GM10248 (cell line): ENCODE measurements at regions not wholly inside any gene's neighbourhood (a gene's known extent, or its start where the extent isn't known, plus 50 kb on each side); places are given as distances from the start of the nearest gene placed in this dataset.

Source experiments
- CTCF ChIA-PET: fragments of 300-600 bp; sonication (Branson Sonifier 250); formaldehyde crosslinking; extraction: SDS; loops from one replicate; lab custom pipeline; 2021; ENCODE audit warnings: antibody characterized with exemption; lab: Yijun Ruan, JAX
- POLR2A ChIA-PET: fragments of 350-650 bp; sonication (Branson Sonifier 250); formaldehyde crosslinking; extraction: SDS; loops from one replicate; lab custom pipeline; 2020; ENCODE audit warnings: antibody characterized with exemption; lab: Yijun Ruan, JAX
- DNase-seq: peaks from one replicate; pipeline ENCODE4 v3.0.0; 2012; ENCODE audit errors: extremely low spot score
- CTCF ChIP-seq: IDR thresholded peaks from 2 replicates; pipeline ENCODE4 v1.5.1; 2012; ENCODE audit warnings: mild to moderate bottlenecking, low read depth; ENCODE audit errors: extremely low read depth, missing control alignments, control extremely low read depth

DNA sequence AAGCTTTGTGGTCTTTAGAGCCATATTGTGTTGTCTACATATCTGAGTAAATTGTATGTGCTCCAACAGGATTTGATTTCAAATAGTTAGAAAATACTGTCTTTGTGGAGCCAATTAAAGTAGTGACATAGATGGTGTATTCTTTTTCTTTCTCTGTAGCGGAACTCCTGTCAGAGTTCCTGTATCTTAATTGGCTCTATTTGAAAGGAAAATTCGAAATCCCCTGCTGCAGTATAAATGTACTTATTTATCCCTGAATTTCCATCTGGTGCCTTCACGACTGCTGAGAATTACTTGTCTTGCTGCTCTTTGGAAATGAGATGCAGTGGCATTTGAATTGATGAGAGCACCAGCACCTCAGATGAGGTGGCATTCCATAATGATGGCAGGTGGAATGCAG lies 546.7 kb upstream of the SGCD start:
- DNase-seq: no peak
- CTCF ChIA-PET: no interaction called here
- POLR2A ChIA-PET: no interaction called here
- TF ChIP-seq CTCF: no peak

DNA sequence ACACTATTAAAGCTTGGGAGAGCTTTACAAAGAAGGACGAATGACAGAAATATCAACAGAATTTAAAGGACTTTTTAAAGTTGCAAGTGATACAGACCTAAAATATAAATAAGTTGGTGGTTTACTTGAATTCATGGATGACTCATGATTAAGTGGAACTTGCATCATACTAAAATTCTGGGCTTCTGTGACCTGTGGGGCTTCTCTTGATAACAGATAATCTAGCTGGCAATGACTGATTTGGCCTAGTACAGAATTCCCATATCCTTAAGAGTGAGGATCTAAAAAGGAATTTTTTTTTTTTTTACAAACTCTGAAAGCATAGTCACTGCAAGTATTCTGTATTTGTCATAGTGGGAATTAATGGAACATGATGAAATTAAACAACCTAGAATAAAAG lies 543.7 kb upstream of the SGCD start:
- no peak for TF ChIP-seq CTCF
- no peak for DNase-seq
- ChIA-PET POLR2A (no interaction called here), CTCF (interaction anchor here (1.2 kb wide), 1 partner anchor 8 kb away, joined by 3 read pairs; no protein-coding TSS in a partner anchor)

DNA sequence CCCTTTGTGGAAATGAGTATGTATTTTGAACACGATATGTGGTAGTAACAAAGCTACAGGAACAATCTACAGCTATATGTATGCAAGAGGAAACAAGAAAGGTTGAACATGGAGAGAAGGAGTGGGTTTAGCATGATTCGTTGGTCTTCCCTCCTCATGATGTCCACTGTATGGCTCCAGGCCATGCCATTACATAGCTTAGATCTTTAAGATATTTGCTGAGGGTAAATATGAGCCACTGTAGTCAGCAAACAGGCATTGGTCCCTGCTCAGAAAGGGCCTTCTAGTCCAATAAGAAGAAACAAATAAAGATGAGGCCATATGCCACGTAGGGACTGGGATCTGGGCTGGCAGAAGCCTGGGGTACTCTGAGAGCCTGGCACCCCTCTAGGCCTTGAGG lies 543.2 kb upstream of the SGCD start:
- TF ChIP-seq CTCF: no peak
- ChIA-PET POLR2A (no interaction called here), CTCF (no interaction called here)
- no peak for DNase-seq

GRCh38 chr5:155786108-155786507 lies 540.9 kb upstream of the SGCD start:
- no peak for TF ChIP-seq CTCF
- ChIA-PET CTCF (interaction anchor here (1.1 to 2.0 kb wide), 2 partner anchors 10 to 11 kb away, joined by 3 to 5 read pairs; no protein-coding TSS in a partner anchor), POLR2A (no interaction called here)
- no peak for DNase-seq

DNA sequence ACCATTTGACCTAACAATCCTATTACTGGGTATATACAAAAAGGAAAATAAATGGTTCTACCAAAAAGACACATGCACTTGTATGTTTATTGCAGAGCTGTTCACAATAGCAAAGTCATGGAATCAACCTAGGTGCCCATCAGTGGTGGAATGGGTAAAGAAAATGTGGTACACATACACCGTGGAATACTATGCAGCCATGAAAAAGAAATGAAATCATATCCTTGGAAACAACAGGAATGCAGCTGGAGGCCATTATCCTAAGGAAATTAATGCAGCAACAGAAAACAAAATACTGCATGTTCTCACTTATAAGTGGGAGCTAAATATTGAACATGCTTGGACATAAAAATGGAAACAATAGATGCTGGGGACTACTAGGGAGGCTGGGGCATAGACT lies 534.1 kb upstream of the SGCD start:
- CTCF ChIA-PET: no interaction called here
- POLR2A ChIA-PET: no interaction called here
- no peak for DNase-seq
- TF ChIP-seq CTCF: no peak

GRCh38 chr5:155794795-155795194 lies 532.2 kb upstream of the SGCD start:
- ChIA-PET POLR2A (no interaction called here), CTCF (no interaction called here)
- TF ChIP-seq CTCF: no peak
- no peak for DNase-seq

GRCh38 chr5:155799308-155799707 lies 527.7 kb upstream of the SGCD start:
- ChIA-PET POLR2A (no interaction called here), CTCF (no interaction called here)
- no peak for DNase-seq
- no peak for TF ChIP-seq CTCF
